GM18502 (cell line): ENCODE measurements at regions not wholly inside any gene's neighbourhood (a gene's known extent, or its start where the extent isn't known, plus 50 kb on each side); places are given as distances from the start of the nearest gene placed in this dataset.
"Not testable (repeated sequence)": the region's sequence is repeated elsewhere in the genome, so short reads cannot be mapped to it uniquely, and the experiment has no call there.

Experiments
- ATAC-seq: cut with Tn5 transposase; IDR thresholded peaks from one replicate; pipeline ENCODE4 v1.9.1; 2021; ENCODE audit warnings: mild to moderate bottlenecking; ENCODE audit not compliant: unreplicated experiment, poor library complexity

DNA sequence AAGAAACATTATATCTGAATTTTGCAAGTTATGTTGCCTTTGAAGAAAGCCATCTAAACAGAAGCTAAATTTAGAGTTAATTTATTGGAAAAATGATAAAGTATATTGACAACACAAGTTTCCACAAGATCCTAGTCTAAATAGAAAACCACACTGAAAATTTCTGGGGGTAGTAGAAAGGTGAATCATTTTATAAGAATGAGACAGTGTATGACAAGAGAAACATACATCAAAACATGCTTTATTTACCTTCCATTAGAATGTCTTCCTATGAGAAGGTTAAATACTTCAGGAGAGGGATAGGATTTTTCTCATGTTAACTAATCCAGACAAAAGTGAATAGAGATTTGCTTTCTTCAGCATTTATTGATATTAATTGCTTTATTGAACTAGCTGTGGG lies 1389.8 kb upstream of the ZEB2 start:
- no peak for ATAC-seq

DNA sequence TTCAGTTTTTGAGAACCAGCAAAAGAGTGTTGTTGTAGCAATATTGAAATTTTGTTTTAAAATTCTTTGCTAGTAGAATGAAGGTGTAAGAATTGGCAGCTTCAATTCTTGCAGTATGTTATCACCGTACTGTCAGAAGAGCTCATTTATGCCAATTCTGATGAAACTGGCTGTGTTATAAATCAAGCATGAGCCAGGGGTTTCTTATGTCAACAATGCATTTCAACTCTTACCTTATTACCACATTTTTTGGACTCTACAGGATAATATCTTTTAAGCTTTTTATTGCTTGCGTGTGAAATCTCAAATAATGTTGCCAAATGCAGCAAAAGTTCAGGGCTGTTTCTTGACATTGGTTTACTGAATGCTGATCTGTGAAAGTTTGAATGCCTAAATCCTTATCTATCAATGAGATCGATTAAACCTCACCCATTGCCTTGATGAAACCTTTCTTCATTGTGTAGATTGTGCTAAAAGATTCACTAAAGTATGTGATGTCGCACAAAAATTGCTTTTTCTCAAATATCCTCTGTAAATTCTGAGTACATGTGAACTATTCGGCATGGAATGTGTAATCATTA lies 1389.3 kb upstream of the ZEB2 start:
- no peak for ATAC-seq

DNA sequence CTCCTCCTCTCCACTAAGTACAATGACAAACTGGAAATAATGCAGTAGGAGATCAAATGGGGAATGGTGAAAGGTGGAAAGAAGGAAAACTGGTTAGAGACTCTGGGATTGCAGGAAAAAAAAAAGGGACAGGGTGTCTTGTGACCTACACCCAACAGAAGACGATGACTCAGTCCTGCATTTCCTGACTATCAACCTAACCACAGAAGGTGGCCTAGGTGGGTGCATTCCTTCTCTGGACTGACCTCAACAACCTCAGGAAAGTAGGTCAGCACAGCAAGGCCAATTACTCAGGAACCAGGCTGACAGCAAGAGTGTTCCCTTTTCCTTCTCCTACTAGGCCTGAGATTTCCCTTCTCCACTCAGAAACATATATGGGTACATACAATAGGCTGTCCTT lies 1386.4 kb upstream of the ZEB2 start:
- ATAC-seq: no peak

DNA sequence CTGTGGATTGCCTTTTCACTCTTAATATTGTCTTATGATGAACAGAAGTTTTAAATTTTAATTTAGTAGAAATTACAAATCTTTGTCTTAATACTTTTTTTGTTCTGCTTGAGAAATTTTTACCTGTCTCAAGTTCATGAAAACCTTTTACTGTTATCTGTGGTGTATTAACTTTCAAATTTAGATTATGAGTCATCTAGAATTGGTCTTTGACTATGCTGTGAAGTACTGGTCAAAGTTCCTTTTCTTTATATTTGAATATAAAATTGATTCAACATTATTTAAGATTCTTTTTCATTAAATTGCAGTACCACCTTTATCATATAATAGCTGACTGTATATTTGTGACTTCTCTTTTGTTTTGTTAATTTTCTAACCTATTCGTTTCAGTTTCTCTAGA lies 1385.5 kb upstream of the ZEB2 start:
- no peak for ATAC-seq

DNA sequence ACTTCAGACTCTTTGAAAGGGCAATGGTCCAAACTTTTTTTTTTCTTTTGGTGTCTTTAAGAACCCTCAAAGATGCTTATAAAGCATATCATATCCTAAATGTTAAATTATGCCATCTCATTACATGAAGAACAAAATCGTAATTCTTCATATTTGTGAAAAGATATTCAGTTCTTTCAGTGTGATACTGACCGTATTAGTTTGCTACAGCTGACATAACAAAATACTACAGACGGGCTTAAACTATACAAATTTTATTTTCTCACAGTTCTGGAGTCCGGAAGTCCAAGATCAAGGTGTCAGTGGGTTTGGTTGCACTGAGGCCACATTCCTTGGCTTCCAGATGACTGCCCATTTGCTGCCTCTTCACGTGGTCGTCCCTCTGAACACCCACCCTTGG lies 1377.2 kb upstream of the ZEB2 start:
- no peak for ATAC-seq

DNA sequence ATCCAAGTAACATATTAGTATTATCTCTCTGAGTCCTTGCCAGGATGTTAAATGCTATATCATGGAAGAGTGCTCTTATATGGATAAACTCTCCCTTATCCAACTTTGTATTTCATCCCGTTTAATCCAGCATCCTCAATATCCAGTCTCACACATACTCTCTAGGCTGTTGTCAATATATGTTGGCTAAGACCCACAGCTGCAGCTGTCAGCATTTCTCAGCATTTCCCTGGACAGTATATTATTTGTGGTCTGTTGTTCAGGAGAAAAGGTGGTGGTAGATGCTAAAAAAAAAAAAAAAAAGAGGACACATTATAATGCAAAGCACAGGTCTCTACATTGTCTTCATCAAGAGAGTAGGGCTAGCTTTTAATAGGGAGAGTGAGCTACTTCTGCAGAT lies 1368.0 kb upstream of the ZEB2 start:
- no peak for ATAC-seq

DNA sequence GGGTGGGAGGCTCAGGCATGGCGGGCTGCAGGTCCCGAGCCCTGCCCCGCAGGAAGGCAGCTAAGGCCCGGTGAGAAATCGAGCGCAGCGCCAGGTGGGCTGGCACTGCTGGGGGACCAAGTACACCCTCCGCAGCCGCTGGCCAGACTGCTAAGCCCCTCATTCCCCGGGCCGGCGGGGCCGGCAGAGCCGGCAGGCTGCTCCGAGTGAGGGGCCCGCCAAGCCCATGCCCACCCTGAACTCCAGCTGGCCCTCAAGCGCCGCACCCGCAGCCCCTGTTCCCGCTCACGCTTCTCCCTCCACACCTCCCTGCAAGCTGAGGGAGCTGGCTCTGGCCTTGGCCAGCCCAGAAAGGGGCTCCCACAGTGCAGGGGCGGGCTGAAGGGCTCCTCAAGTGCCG lies 1361.1 kb upstream of the ZEB2 start:
- ATAC-seq: not testable (repeated sequence)

DNA sequence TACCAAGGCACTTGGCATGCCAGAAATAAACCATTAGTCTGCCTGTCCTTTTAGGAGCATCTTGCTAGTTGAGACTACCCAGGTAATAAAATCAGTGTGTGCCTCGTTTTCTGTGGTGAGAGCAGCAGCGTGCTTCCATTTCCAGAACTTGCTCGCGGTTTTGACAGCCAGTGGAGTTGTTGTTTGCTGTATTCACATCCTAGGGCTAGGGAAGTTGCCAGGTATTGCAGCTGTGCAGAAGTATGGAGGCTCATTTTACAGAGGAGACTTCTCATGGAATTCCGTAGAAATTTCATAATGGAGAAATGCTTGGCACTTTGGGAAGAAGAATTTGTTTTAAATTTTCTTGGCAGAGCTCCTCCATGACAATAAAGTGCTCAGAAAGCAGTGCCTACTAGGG lies 1355.1 kb upstream of the ZEB2 start:
- ATAC-seq: no peak

DNA sequence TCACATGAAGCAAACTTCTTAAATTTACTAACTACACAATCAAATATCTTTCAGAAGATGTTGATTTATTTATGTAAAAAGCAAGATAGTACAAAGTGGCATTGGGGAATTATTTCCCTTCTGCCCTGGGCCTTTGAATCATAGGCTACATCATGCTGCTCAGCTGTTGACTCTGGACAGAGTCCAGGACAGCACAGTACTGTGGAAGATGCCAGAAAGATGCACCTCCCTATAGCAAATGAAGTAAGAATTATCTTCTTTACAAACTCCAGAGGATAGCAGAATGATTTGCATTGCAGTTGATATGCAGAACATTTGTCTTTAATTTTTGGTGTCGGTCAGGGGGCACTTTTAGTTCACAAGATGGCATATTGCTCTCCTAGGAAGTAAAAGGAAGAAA lies 1354.5 kb upstream of the ZEB2 start:
- no peak for ATAC-seq

DNA sequence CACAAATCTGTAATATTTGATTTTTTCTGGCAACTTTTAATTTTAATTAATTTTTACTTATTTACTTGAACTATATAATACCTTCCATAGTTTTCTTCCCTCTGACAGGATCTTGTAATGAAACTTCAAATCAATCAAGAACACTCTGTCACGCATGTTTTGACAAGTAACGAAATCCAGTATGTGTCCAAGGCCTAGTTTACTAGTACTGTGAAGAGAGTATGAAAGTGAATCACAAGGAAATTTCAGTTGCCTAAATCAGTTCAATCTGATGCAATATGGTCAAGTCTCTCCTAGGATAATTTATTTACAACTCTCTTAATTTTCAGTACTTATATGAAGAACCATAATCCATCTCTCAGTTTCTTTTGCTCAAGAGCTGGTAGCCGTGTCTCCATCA lies 1344.6 kb upstream of the ZEB2 start:
- ATAC-seq: no peak

DNA sequence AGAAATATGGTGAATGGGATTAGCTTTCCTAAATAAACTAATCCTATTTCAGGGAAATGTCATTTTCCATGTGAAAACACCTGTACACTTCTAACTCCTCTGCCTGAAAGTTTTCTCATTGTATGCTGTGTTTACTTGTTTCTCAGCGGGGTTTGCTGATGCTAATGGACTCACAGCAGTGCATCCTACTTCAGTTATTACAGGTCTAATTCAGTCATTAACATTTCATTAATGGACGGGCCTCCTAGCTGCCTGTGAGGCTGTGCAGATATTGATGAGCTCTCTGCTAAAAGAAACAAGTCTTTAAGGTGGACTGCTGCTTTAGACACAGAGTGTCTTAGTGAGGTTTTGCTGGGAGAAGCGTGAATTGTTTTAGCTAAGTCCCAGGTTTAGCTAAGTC lies 1342.0 kb upstream of the ZEB2 start:
- no peak for ATAC-seq

DNA sequence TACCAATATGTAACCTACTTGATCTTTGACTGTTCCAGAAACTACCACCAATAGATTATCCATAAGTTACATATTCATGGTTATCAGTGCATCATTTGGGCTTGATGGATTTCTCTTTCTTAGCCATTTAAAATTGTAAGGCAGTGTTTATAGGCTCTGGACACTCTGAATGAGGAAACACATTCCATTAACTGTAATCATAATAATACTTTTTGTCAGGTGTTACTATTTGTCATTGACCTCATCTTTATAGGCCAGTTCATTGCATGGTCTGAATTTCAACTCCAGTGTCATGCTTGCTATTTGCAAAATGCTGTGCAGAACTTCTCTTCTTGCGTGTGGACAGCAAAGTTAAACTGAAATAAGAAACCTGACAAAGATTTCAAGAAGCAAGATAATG lies 1340.2 kb upstream of the ZEB2 start:
- no peak for ATAC-seq

DNA sequence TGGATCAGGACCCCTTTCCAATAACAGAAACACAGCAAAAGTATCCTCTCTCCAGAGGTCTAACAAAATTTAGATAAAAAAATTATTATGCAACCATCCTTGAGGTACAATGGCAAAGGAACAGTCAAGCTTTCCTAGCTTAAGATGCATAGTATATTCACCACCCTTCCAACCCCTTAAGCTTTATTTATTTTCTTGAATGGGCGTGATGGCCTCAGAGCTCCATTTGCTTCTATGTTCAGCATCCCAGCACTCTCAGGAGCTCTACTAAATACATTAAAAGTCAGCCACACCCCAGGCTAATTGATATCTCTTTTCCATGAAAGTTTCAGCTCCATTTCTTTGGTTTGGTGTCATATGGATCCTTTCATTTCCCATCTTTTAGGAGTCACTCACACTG lies 1335.2 kb upstream of the ZEB2 start:
- no peak for ATAC-seq

DNA sequence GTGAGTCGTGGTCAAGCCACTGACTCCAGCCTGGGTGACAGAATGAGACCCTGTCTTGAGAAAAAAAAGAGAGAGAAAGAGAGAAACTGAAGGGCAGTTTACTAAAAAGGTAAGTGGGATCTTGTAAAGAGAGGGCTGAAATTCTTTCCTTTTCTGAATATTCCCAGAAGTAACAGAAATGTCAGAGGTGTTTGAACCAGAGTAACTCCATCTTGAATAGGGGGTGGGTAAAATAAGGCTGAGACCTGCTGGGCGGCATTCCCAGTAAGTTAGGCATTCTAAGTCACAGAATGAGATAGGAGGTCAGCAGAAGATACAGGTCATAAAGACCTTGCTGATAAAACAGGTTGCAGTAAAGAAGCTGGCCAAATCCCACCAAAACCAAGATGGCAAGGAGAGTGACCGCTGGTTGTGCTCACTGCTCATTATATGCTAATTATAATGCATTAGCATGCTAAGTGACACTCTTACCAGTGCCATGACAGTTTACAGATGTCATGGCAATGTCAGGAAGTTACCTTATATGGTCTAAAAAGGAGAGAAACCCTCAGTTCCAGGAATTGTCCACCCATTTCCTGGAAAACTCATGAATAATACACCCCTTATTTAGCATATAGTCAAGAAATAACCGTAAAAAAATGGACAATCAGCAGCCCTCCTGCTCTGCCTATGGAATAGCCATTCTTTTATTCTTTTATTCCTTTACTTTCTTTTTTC lies 1334.3 kb upstream of the ZEB2 start:
- no peak for ATAC-seq

DNA sequence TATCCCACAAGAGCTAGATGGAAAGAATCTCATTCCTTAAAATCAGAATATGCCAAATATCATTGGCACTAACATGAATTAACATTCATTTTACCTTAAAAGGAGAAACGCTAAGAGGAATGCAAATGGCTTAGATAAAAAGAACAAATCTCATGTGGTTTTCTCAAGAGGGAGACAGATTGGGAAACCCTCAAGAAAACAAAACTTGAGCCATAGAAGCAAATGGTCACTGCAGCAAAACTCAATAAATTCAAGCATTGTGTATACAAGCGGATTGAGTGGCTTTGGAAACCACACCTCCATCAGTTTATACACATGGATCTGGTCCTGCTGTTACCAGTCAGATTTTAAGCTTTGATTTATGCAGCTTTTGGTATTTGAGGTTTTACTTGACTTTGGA lies 1331.8 kb upstream of the ZEB2 start:
- ATAC-seq: no peak

DNA sequence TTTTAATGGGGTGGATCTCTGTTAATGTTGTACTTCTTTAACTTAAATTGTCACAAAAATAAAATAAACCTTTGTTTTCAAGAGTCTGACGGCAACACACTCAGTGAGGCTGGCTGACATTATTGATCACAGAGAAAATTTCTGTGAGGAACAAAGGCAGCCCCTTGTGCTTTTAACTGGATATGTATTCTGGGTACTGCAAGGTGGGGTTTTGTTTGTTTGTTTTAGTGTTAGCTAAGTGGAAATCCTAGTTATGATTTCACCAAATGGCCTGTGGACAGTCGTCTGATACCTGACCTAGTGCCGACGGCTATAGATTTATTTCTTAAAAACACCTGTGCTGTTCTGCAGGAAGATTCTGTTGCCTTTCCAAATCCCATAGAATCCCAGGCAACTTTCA lies 1329.5 kb upstream of the ZEB2 start:
- no peak for ATAC-seq

DNA sequence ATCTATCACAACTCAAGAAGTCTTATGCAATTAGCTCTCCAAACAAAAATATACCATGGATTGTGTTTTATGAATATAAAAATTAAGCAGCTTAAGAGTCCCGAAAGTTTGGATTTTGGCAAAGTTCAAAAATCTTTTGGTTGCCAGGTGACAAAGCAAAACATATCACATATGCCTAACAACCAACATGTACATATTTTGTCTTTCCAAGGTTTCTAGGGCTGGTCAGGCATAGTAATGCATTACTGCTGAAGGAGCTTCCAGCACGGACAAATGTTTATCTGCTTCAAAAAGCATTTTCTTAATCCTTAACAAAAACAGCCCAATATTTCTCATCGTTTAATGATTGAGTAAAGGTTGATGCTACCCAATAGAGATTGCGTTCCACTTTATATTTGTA lies 1327.1 kb upstream of the ZEB2 start:
- ATAC-seq: no peak

DNA sequence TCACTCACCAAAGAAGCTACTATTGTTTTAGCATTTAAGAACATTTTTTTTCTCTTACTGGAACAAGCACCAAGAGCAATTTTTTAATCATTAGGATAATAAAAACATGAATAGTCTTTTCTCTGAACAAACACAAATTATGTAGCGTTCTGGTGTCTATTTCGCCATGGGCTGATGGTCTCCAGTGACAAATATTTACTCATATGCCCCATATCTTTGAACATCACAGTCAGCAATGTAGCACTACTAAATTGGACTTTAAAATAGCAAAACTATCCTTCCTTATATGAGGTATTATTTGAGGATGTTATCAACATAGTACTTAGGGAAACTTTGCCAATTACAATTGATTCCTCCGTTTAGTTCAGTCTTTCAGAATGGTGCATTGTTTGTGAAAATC lies 1326.0 kb upstream of the ZEB2 start:
- ATAC-seq: no peak

DNA sequence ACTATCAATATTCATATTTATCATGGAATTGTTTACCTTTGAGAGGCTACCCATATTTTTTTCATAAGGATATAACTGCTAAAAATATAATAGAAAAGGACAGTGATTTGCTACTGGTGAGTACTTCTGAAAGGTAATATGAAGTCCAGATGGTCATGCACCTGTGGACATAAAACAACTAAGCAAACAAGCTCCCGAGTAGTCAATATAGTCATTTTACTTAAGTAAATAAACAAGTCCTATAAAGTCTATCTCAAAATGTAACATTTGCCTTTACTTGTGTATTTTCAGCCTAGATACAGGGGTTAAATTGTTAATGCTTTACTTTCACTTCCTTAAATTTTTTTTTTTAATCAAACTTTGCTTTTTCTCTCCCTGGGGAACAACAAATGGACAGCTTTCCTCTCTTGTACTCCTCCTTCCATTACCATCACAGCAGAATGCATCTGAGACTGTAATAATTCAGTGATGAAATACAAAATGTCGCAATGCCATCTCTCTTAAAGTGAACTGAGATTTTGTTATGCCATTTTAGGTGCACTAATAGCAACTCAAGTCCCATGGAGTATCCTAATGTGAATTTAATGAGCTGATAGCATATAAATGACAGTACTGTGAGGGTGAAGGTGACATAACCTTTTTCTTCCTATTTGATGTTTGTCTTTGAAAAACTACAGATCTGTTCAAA lies 1325.4 kb upstream of the ZEB2 start:
- ATAC-seq: no peak

DNA sequence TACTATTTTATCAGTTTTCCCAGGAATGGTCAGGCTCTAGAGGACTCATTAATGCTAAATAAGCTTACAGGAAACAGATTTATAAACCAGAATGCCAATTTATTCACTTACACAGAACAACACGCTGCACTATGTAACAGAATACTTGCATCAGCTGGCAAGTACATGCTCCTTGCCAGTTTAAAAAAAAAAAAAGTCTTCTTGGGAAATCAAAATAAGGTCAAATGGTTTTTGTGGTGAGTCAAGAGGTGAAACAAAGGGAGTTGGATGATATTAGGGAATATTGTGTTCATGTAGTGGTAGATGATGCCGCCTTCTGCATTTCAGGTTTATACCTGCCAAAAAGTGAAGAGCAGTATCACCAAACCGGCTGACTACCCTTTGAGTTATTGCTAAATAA lies 1322.1 kb upstream of the ZEB2 start:
- ATAC-seq: no peak

DNA sequence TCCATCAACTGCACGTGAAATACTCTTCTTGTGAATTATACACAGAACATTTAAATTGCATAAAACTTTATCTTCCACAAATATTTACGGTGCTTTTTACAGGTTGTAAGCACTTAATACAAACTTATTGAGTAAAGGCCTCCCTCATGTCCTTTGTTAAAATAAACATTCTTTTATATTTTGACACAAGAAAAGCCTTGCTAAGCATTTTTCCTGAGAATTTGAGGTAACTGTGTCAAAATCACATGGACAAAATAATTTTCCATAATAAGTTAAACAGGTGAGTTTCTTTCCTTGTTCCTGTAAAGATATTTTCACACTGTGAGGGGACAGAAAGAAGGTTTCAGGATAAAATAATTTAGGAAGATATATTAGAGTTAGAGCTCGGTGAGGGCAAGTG lies 1317.1 kb upstream of the ZEB2 start:
- no peak for ATAC-seq

DNA sequence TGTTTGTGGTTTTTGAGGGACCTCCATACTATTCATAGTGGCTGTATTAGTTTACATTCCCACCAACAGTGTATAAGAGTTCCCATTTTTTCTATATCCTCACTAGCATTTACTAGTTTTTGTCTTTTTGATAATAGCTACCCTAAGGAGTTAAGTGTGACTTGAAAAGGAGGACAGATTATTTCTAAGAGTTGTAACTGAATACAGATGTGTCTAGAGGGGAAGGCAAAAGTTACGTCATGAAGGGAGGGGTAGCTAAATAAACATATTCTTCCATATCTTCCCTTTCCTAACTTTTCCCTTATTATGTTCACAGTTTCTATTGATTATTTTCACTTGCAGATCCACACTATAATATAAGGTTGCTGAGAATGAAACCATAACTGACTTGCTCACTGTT lies 1315.7 kb upstream of the ZEB2 start:
- ATAC-seq: no peak
